ENCODE measurements at regions not wholly inside any gene's neighbourhood (a gene's known extent, or its start where the extent isn't known, plus 50 kb on each side); places are given as distances from the start of the nearest gene placed in this dataset.
"Not testable (repeated sequence)": the region's sequence is repeated elsewhere in the genome, so short reads cannot be mapped to it uniquely, and the experiment has no call there.

GRCh38 chr4:186775902-186776301 lies 52.2 kb upstream of the FAT1 start:
- DNase-seq (no peak), ATAC-seq (no peak)
- intact Hi-C loops (cut with DNase I), result no loop called here

GRCh38 chr4:186778134-186778533 lies 54.5 kb upstream of the FAT1 start:
- intact Hi-C loops (cut with DNase I), result no loop called here
- no peak for DNase-seq
- ATAC-seq, result no peak

GRCh38 chr4:186780291-186781031 lies 56.8 kb upstream of the FAT1 start:
- DNase-seq (no peak), ATAC-seq (no peak)
- intact Hi-C loops (cut with DNase I), result no loop called here

GRCh38 chr4:186781032-186781917 lies 57.6 kb upstream of the FAT1 start:
- intact Hi-C loops (cut with DNase I), result no loop called here
- DNase-seq, result no peak
- no peak for ATAC-seq

DNA sequence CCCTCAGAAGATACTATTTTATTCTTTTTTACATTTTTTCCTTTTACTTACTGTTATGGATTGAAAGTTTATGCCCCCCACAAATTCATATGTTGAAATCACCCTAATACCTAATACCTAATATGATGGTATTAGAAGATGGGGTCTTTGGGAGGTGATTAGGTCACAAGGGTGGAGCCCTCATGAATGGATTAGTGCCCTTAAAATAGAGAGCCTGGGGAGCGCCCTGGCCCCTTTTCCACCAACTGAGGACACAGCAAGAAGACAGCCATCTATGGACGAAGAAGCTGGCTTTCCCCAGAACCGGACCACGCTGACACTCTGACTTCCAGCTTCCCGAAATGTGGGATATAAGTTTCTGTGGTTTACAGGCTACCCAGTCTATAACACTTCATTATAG lies 58.6 kb upstream of the FAT1 start:
- DNase-seq (no peak), ATAC-seq (no peak)
- intact Hi-C loops (cut with DNase I), result no loop called here

DNA sequence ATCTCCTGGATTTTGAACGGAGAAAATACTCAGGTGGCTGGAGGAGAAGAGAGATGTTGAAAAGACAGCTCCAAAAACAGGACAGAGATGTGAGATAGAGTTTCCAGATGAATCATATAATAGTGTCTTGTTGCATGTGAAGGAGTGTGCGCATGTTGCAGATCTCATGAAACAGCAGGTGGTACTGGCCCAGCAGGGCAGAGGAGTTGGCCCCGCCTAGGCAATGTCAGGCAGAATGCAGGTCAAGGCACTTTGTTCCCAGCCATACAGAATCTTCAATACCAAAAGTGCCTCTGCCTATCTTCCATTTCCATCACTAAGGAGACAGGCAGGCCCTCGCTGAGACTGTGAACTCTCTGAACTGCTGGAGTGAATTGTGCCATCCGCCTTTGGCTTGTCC lies 63.9 kb upstream of the FAT1 start:
- intact Hi-C loops (cut with DNase I), result no loop called here
- DNase-seq (no peak), ATAC-seq (no peak)

GRCh38 chr4:186789651-186790050 lies 66.0 kb upstream of the FAT1 start:
- intact Hi-C loops (cut with DNase I), result no loop called here
- ATAC-seq (no peak), DNase-seq (no peak)

DNA sequence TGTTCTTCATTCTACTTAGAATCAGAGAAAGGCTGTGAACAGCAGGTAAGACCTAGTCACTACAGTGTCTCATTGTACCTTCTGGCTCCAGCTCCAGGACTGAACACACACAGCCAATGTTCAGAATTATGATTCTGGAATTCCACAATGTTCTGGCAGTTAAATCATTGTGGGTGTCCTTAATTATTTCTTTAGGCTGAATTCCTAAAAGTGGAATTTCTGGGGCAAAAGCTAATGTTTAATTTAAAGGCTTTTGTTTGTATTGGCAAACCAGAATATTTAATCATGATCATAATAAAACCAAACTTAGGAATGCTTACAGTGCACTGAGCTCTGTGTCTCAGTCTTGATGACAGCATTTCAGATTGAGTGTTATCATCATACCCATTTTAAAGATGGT lies 67.0 kb upstream of the FAT1 start:
- no peak for ATAC-seq
- no peak for DNase-seq
- intact Hi-C loops (cut with DNase I), result no loop called here

GRCh38 chr4:186792728-186793366 lies 69.2 kb upstream of the FAT1 start:
- DNase-seq (no peak), ATAC-seq (no peak)
- intact Hi-C loops (cut with DNase I), result no loop called here

GRCh38 chr4:186798951-186799659 lies 75.4 kb upstream of the FAT1 start:
- DNase-seq, result no peak
- intact Hi-C loops (cut with DNase I), result no loop called here
- peak in 1 of 2 donors; percentile 57 for ATAC-seq

DNA sequence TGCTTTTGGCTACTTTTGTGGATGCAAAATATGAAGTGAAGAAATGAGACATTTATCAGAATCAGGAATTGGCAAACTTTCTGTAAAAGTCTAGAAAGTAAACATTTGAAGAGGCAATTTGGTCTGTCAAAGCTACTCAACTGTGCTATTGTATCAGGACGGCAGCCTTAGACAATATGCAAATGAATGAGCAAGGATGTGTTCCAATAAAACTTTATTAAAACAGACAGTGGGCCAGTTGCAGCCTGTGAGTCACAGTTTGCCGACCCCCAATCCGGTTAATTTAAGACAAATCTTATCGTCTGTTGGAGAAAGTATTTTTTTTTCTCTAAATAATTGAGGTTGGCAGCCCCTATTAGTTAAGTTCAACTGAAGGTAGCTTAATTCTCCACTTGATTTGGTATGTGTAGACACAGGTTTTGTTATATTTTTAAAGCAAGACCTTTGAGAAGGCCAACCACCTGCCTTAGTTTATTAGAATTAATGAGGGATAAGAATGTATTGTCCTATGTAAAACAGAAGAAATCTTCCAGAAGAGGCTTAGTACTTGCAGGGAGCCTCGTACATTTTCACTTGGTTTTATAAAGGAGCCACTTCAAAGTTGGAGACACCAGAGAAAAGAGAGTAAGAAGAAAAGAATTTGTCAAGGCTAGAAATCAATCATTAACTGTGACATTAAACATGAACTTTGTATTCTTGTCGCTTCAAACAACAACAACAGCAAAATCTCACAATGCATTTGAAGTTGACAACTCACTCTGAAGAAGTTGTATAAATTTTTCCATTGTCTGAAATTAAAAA lies 81.6 kb upstream of the FAT1 start:
- DNase-seq (no peak), ATAC-seq (no peak)
- intact Hi-C loops (cut with DNase I), result no loop called here

- intact Hi-C loops (cut with DNase I); ATAC-seq; DNase-seq: not testable (repeated sequence)
Observed at GRCh38 chr4:186805917-186806316, 82.3 kb upstream of the FAT1 start.

DNA sequence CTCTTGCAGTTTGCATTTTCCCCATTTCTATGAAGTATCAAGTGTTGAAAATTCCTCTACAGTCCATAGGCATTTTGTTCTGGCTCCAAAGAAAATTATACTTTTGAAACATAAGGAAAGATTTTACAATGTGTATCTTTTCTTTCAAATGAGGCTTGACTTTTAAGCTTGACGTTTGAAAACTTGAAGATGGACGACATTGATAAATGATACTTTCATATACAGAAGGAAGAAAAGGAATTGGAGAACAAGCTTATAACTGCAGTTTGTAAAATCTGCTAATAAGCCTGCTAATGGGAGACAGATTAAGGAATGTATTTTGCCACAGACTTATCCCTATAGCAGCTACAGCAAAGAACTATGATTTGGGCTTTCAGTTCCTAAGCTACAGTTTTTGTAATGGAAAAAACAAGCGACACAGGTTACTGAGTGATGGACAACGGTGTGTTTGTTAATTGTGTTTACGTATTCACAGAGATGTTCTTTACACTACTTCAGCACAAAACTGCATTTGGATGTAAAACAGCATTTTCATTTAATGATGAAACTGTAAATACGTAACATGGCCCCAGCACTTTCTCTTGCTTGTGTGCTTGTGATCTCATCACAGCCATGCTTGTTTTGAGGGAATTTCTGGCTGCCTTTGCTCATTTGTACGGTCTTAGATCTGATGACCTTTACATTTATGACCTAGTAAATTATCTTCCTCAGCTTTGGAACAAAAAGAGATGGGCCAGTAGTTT lies 83.2 kb upstream of the FAT1 start:
- ATAC-seq (no peak), DNase-seq (no peak)
- intact Hi-C loops (cut with DNase I), result no loop called here

DNA sequence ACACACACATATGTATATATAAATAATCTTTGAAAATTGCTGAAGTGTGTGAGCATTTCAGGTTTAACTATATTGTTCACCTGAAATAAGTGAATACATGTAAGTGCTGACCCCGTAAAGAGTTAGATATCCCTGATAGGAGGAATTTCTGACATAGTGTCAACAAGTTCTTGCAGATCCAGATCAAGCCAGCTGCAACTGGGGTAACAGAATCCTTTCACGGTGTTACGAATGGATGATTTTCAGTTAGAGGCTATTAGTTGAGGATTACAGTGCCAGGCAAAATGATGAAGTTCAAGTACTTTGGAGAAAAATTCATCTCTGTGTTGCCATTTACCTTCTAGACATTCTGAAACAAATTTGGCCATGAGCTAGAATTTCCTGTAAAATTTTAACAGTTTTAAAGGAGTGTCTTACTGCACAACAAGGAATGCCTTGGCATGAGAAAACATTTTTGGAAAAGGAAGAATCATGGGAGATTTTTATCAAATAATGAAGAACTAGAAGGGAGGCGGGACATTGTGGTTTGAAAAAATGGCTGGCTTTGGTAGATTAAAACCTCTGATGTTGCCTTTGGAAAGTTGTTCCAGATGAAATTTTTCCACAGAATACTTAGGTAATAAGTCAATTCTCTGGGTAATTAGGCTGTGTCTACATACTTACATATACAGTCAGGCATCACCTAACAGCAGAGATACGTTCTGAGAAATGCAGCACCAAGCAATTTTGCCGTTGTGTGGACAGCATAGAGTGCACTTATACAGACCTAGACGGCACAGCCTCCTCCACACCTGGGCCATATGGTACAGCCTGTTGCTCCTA lies 84.4 kb upstream of the FAT1 start:
- ATAC-seq (no peak), DNase-seq (no peak)
- intact Hi-C loops (cut with DNase I), result no loop called here

- intact Hi-C loops (cut with DNase I), result no loop called here
- no peak for DNase-seq
- peak in 1 of 2 donors; percentile 71 for ATAC-seq
Observed at GRCh38 chr4:186808630-186809018, 85.0 kb upstream of the FAT1 start.

DNA sequence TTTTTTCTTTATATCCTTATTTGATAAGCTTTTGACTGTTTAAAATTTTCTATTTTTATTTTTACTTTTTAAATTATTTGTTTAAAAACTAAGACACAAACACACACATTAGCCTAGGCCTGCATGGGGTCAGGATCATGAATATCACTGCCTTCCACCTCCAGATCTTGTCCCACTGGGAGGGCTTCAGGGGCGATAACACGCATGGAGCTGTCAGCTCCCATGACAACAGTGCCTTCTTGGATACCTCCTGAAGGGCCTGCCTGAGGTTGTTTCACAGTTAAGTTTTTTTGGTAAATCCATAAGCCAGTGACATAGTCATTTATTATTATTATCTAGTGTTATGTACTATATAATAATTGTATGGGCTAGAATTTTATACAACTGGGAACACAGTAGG lies 85.4 kb upstream of the FAT1 start:
- DNase-seq, result no peak
- ATAC-seq, result no peak
- intact Hi-C loops (cut with DNase I), result no loop called here

DNA sequence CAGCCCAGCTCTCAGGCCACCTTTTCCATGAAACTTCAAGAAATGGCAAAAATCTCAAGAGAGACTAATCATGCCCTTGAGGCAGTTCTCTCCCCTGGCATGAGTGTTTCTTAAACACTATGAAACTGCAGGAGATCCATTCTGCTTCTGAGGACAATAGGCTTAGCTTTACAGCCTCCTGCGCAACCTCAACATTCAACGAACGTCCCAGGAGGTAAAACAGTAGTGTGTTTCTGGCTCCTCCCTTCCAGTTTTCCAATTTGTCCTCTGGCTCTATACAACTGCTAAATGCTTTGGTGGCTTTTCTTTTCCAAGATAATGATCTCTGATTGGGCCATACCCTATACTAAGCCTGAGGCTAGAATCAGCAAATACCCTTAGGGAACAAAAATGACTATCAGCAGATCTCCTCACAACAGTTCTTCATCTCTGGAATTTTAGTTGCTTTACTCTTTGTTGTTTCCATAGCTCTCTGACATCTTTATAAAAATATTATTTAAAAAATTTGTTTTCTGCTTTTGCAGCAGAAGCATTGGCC lies 87.0 kb upstream of the FAT1 start:
- intact Hi-C loops (cut with DNase I), result no loop called here
- DNase-seq (no peak), ATAC-seq (no peak)
